Gastroesophageal sphincter (tissue), 4 donors: ENCODE measurements at regions not wholly inside any gene's neighbourhood (a gene's known extent, or its start where the extent isn't known, plus 50 kb on each side); places are given as distances from the start of the nearest gene placed in this dataset.

ENCODE experiments used
- ATAC-seq: fragments of 150-250 bp; one replicate; pipeline ENCODE4 v1.9.1; 2016; ENCODE audit warnings: mild to moderate bottlenecking, moderate library complexity
- H3K27ac ChIP-seq, 4 donors: fragments of 200-600 bp; sonication (generic) in 3 of 4; 1 replicate in 3 of 4; 2 replicates in 1 of 4; pipeline ENCODE4 v1.5.1; 2016 to 2019
- H3K27me3 ChIP-seq: fragments of 200-600 bp; sonication (generic); one replicate; pipeline ENCODE4 v1.5.1; 2019
- H3K36me3 ChIP-seq, 2 donors: fragments of 200-600 bp; sonication (generic); one replicate each; pipeline ENCODE4 v1.5.1; 2019; ENCODE audit warnings: control low read depth in 1 of 2
- H3K4me1 ChIP-seq, 3 donors: fragments of 200-600 bp; sonication (generic); 1 replicate in 2 of 3; 2 replicates in 1 of 3; pipeline ENCODE4 v1.5.1; 2016 to 2019; ENCODE audit warnings: control low read depth in 2 of 3
- H3K4me3 ChIP-seq, 2 donors: fragments of 200-600 bp; sonication (generic); one replicate each; pipeline ENCODE4 v1.5.1; 2019; ENCODE audit warnings: mild to moderate bottlenecking in 1 of 2, moderate library complexity in 1 of 2
- H3K9me3 ChIP-seq, 3 donors: fragments of 200-600 bp; sonication (generic); one replicate each; pipeline ENCODE4 v1.5.1; 2017 to 2019; ENCODE audit warnings: control low read depth in 2 of 3
- EP300 ChIP-seq: sonication (generic); formaldehyde crosslinking; IDR thresholded peaks from one replicate; pipeline ENCODE4 v1.6.1; 2017; ENCODE audit warnings: antibody characterized with exemption, mild to moderate bottlenecking
- POLR2A ChIP-seq, 2 donors: fragments of 450-650 bp; IDR thresholded peaks; one replicate each; pipeline ENCODE4 v1.6.1; 2017; ENCODE audit warnings: antibody characterized with exemption in 2 of 2, mild to moderate bottlenecking in 2 of 2, moderate library complexity in 1 of 2
- POLR2AphosphoS5 ChIP-seq: sonication (generic); formaldehyde crosslinking; IDR thresholded peaks from one replicate; pipeline ENCODE4 v1.6.1; 2017; ENCODE audit warnings: antibody characterized with exemption
- WGBS, 2 donors: methylation state at CpG; one replicate each; pipeline ENCODE4 v1.1.5; 2018; ENCODE audit warnings: low coverage in 1 of 2; 5-methylcytosine and 5-hydroxymethylcytosine counted together
- TF ChIP-seq, protein P1 (sequence below), 4 experiments: fragments of 200-600 bp in 2 of 4; fragments of 450-650 bp in 2 of 4; sonication (generic) in 1 of 4; IDR thresholded peaks; one replicate each; pipeline ENCODE4 v1.5.1; 2017 to 2019; ENCODE audit warnings: antibody characterized with exemption in 4 of 4, mild to moderate bottlenecking in 2 of 4, moderate library complexity in 2 of 4

DNA sequence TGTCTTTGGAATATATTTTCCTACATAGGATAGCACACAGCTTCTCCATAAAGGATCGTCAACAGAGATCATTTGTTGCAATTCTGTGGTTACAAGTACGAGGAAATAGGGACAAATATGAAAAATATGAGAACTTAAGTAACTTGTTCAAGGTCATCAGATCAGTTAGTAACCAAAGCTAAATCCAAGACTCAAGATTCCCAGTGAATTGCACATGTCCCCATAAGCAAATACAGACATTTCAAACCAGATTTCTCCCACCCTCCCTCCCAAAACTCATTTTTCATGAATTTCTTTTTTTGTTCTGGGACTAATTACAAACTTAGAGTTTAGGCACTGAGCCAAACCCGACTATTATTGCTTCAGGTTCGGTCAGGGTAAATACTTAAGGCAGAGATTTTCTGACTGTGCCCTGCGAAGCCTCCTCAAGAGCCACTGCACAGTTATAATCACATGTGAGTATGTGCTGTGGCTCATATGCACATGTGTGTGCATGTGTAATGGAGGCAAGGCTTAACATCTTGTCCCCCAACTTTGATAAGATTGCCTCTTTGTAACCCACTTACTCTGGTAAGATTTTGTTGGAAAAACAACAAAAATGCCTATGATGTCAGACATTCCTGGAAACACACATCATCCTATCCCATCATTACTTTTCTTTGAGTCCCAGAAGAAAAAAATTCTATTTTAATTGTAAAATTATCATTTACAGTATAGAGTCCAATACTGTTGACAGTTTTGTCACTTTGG is 216.2 kb downstream of the CD83 start:
- no peak for ATAC-seq
- no peaks in the 10 kb centered on the region for H3K9me3 ChIP-seq
- 75 to 77% methylated on average over 5 of the region's 5 CpGs for WGBS, 2 donors
- no peaks in the 10 kb centered on the region for H3K4me1 ChIP-seq
- no peaks in the 10 kb centered on the region for H3K27me3 ChIP-seq
- H3K27ac ChIP-seq, result no peak overlapping the region
- H3K36me3 ChIP-seq, result no peaks in the 10 kb centered on the region
- no peak overlapping the region for H3K4me3 ChIP-seq
- no peak for TF ChIP-seq EP300

DNA sequence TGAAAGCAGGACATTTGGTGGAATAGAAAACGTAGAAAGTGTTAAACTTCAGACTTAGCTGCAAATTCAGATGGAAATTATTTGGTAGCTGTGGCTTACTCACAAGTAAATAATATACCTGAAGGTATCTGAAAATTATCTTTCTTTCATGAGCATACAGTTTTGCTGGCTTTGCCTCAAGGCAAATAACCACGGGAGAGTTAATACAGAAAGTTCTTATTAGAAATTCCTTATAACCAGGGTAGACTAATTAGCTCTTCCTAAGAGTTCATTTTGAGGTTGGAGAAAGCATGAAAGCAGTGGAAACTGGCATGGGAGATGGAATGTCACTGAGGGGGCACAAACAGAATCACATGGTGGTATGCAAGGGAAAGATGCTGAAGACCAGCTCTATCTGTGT is 217.5 kb downstream of the CD83 start:
- WGBS, 2 donors, result 85 to 90% methylated on average over 2 of the region's 2 CpGs
- H3K36me3 ChIP-seq, result no peaks in the 10 kb centered on the region
- H3K27ac ChIP-seq, result no peak overlapping the region
- H3K27me3 ChIP-seq, result no peaks in the 10 kb centered on the region
- H3K4me3 ChIP-seq, result no peak overlapping the region
- no peak for ATAC-seq
- no peaks in the 10 kb centered on the region for H3K9me3 ChIP-seq
- peaks cover 0 to 9% (median 0%) of the 10 kb centered on the region in 3 donors for H3K4me1 ChIP-seq
- TF ChIP-seq POLR2A (IDR thresholded peaks at IDR 0.05), result no peak
- no peak for TF ChIP-seq POLR2AphosphoS5
- no peak for TF ChIP-seq EP300
- TF ChIP-seq, protein P1, sequence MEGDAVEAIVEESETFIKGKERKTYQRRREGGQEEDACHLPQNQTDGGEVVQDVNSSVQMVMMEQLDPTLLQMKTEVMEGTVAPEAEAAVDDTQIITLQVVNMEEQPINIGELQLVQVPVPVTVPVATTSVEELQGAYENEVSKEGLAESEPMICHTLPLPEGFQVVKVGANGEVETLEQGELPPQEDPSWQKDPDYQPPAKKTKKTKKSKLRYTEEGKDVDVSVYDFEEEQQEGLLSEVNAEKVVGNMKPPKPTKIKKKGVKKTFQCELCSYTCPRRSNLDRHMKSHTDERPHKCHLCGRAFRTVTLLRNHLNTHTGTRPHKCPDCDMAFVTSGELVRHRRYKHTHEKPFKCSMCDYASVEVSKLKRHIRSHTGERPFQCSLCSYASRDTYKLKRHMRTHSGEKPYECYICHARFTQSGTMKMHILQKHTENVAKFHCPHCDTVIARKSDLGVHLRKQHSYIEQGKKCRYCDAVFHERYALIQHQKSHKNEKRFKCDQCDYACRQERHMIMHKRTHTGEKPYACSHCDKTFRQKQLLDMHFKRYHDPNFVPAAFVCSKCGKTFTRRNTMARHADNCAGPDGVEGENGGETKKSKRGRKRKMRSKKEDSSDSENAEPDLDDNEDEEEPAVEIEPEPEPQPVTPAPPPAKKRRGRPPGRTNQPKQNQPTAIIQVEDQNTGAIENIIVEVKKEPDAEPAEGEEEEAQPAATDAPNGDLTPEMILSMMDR (IDR thresholded peaks at IDR 0.05), result no peak

DNA sequence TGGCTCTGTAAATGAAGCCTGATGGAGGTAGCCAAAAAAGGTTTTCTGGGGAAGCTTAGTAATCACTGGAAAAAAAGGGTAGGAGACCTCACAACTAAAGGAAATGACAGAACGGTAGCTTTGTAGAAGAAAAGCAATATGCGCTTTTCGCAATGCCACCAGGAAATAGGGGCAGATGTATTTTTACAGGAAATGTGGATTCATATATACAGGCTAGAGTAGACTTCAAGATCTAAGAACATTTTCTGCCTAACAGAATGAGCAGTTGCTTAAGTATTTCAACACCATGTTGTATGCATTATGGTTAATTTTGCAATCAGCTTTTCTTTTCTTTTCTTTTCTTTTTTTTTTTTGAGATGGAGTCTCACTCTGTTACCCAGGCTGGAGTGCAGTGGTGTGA is 219.6 kb downstream of the CD83 start:
- no peak overlapping the region for H3K27ac ChIP-seq
- no peak for ATAC-seq
- WGBS, 2 donors, result 77 to 97% methylated on average over 3 of the region's 3 CpGs
- no peaks in the 10 kb centered on the region for H3K27me3 ChIP-seq
- no peaks in the 10 kb centered on the region for H3K36me3 ChIP-seq
- H3K4me1 ChIP-seq, result peaks cover 0 to 14% (median 0%) of the 10 kb centered on the region in 3 donors
- H3K4me3 ChIP-seq, result no peak overlapping the region
- TF ChIP-seq EP300, result no peak
- no peaks in the 10 kb centered on the region for H3K9me3 ChIP-seq

DNA sequence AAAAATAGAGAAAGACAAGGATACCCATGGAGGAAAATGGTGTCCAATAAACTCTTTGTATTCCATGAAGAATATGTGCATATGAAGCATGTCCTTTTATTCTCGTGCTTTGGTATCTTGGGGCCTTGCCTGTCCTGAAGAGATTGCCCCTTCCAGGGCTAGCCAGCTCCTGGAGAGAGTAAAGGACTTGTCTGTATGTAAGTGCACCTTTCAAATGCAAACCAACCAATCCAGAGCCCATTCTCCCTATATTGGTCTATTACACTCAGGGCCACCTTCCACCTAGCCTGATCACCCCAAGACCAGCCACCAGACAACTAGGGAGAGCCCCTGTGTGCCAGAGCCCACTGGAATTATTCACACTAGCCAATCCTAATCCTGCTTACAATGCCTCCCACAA is 221.6 kb downstream of the CD83 start:
- Histone ChIP-seq H3K9me3 (no peaks in the 10 kb centered on the region), H3K27ac (no peak overlapping the region), H3K36me3 (no peaks in the 10 kb centered on the region), H3K4me3 (no peak overlapping the region), H3K27me3 (no peaks in the 10 kb centered on the region), H3K4me1 (peaks cover 0 to 14% (median 0%) of the 10 kb centered on the region in 3 donors)
- 100% methylated on average over 1 of the region's 1 CpG for WGBS, 2 donors
- TF ChIP-seq, protein P1 (IDR thresholded peaks at IDR 0.05), result no peak
- TF ChIP-seq EP300 (no peak), POLR2A (IDR thresholded peaks at IDR 0.05) (no peak), POLR2AphosphoS5 (no peak)
- no peak for ATAC-seq

DNA sequence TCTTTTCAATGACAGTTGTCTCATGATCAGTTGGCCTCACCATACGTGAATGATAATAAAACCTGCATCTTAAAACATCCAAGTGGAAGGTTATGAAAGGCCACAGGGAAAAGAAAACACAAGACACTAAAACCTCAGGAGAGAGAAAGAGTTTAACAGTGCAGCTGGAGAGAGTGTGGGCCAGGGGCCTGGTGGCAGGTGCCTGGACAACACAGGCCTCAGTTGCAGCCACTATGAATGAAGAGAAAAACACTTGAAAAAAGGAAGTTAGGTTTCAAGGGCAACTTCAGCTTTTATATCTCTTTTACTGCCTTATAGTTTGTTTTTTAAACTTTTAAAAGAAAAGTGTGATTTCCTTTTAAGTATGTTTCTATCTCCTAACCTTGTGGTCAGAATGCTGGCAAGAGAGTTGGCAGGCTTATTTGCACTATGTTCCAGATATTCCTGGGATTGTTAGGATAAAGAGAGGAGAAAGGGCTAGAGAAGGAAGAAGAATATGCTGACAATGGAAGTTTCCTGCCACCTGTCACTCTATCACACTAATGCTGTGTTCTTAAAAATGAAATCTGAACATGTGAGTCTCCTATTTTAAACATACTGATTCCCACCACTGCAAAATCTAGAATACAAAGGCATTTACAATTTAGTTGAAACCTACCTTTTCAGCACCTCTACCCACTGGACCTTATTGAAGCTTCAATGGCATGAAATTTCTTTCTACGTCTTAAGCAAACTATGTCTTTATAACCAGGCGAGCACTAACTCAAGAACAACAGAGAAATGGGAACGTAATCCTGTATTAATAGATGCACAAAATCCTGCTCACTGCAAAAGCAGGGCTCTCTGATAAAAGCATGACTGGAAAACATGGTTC is 222.4 kb downstream of the CD83 start:
- Histone ChIP-seq H3K27me3 (no peaks in the 10 kb centered on the region), H3K9me3 (no peaks in the 10 kb centered on the region), H3K4me3 (no peak overlapping the region), H3K4me1 (peaks cover 0 to 14% (median 0%) of the 10 kb centered on the region in 3 donors), H3K27ac (no peak overlapping the region), H3K36me3 (no peaks in the 10 kb centered on the region)
- WGBS, 2 donors, result 88 to 93% methylated on average over 3 to 4 of the region's 4 CpGs
- TF ChIP-seq EP300 (no peak), POLR2AphosphoS5 (no peak), POLR2A (IDR thresholded peaks at IDR 0.05) (no peak)
- TF ChIP-seq, protein P1 (IDR thresholded peaks at IDR 0.05), result no peak
- no peak for ATAC-seq
